H1 (cell line): ENCODE measurements at regions not wholly inside any gene's neighbourhood (a gene's known extent, or its start where the extent isn't known, plus 50 kb on each side); places are given as distances from the start of the nearest gene placed in this dataset.

Source experiments
- CTCF ChIA-PET: fragments of 300-600 bp; sonication (Branson Sonifier 250); formaldehyde crosslinking; loops from one replicate; lab custom pipeline; 2021; ENCODE audit not compliant: partially characterized antibody; lab: Charles Lee
- POLR2A ChIA-PET: fragments of 300-600 bp; sonication (Branson Sonifier 250); formaldehyde crosslinking; loops from one replicate; lab custom pipeline; 2021; ENCODE audit warnings: inconsistent platforms; ENCODE audit not compliant: partially characterized antibody; lab: Charles Lee
- DNase-seq, 2 experiments: peaks; one replicate each; pipeline versions ENCODE4 v3.0.0 to v3.0.0-alpha.2; 2010 to 2022; ENCODE audit warnings: low spot score in 2 of 2, low read depth in 1 of 2, mixed read lengths in 1 of 2
- FAIRE-seq: peaks from 2 replicates; lab custom pipeline; 2011; peaks lifted over from hg19 to GRCh38; lab: Jason Lieb, UNC
- H2AFZ ChIP-seq: 2 replicates; pipeline ENCODE4 v1.8.1; 2012; ENCODE audit warnings: low read length, inconsistent platforms
- H2AK5ac ChIP-seq: 2 replicates; pipeline ENCODE4 v1.6.1; 2013; ENCODE audit warnings: low read depth, low read length
- H2BK120ac ChIP-seq: replicated peaks from 2 replicates; pipeline ENCODE3; 2013; ENCODE audit warnings: low read depth, low read length, inconsistent platforms
- H2BK12ac ChIP-seq: 2 replicates; pipeline ENCODE4 v1.6.1; 2013; ENCODE audit warnings: low read depth, low read length
- H2BK15ac ChIP-seq: 2 replicates; pipeline ENCODE4 v1.6.1; 2013; ENCODE audit warnings: low read length
- H2BK20ac ChIP-seq: 2 replicates; pipeline ENCODE4 v1.6.1; 2013; ENCODE audit warnings: low read length
- H2BK5ac ChIP-seq: 2 replicates; pipeline ENCODE4 v1.6.1; 2013; ENCODE audit warnings: low read depth, low read length
- H3K14ac ChIP-seq: 2 replicates; pipeline ENCODE4 v1.6.1; 2013; ENCODE audit warnings: inconsistent platforms; ENCODE audit not compliant: insufficient read length
- H3K18ac ChIP-seq: 2 replicates; pipeline ENCODE4 v1.6.1; 2013; ENCODE audit warnings: low read length; ENCODE audit errors: extremely low read depth
- H3K23ac ChIP-seq: 2 replicates; pipeline ENCODE4 v1.6.1; 2013; ENCODE audit warnings: inconsistent platforms; ENCODE audit not compliant: insufficient read length
- H3K23me2 ChIP-seq: 2 replicates; pipeline ENCODE4 v1.6.1; 2013; ENCODE audit warnings: low read depth, low read length
- H3K27ac ChIP-seq: 2 replicates; pipeline ENCODE4 v1.6.1; 2011; ENCODE audit warnings: low read depth, low read length, inconsistent platforms
- H3K27me3 ChIP-seq, 4 experiments: replicated peaks in 1 of 4; 1 replicate in 1 of 4; 2 replicates in 3 of 4; pipeline versions ENCODE4 v1.6.1 to v1.8.1; 2011 to 2013; ENCODE audit warnings: low read length in 3 of 4, mild to moderate bottlenecking in 3 of 4, inconsistent platforms in 2 of 4, mixed read lengths in 2 of 4, moderate library complexity in 1 of 4; ENCODE audit not compliant: control insufficient read depth in 3 of 4, insufficient read depth in 3 of 4; ENCODE audit errors: extremely low read depth in 1 of 4
- H3K36me3 ChIP-seq, 4 experiments: 2 replicates each; pipeline versions ENCODE4 v1.6.1 to v1.8.1; 2011 to 2013; ENCODE audit warnings: mild to moderate bottlenecking in 4 of 4, low read length in 3 of 4, moderate library complexity in 2 of 4, control low read depth in 1 of 4, inconsistent platforms in 1 of 4; ENCODE audit not compliant: insufficient read depth in 4 of 4, control insufficient read depth in 2 of 4
- H3K4ac ChIP-seq: replicated peaks from 2 replicates; pipeline ENCODE3; 2013; ENCODE audit warnings: low read length, low read depth, mixed read lengths, inconsistent platforms; ENCODE audit not compliant: insufficient read length
- H3K4me1 ChIP-seq, 4 experiments: replicated peaks in 1 of 4; 1 replicate in 1 of 4; 2 replicates in 3 of 4; pipeline versions ENCODE4 v1.6.1 to v1.8.1; 2011 to 2013; ENCODE audit warnings: low read length in 3 of 4, inconsistent platforms in 2 of 4, mixed read lengths in 1 of 4; ENCODE audit not compliant: insufficient read depth in 4 of 4, control insufficient read depth in 3 of 4
- H3K4me2 ChIP-seq, 2 experiments: 2 replicates each; pipeline versions ENCODE4 v1.6.1 to v1.8.1; 2011 to 2013; ENCODE audit warnings: low read depth in 2 of 2, low read length in 2 of 2, control low read depth in 1 of 2, inconsistent platforms in 1 of 2, mild to moderate bottlenecking in 1 of 2; ENCODE audit not compliant: insufficient read depth in 1 of 2
- H3K4me3 ChIP-seq, 4 experiments: fragments of 200-600, 300-600 bp in 1 of 4; sonication (generic), shearing (Covaris generic), sonication (Bioruptor Twin) in 1 of 4; 2 replicates each; pipeline versions ENCODE4 v1.5.1 to v1.8.1; 2011 to 2016; ENCODE audit warnings: low read length in 4 of 4, low read depth in 3 of 4, control low read depth in 2 of 4, inconsistent platforms in 2 of 4, mild to moderate bottlenecking in 2 of 4, mixed read lengths in 1 of 4, moderate library complexity in 1 of 4; ENCODE audit not compliant: insufficient read depth in 2 of 4; ENCODE audit errors: extremely low read depth in 1 of 4
- H3K56ac ChIP-seq: replicated peaks from 2 replicates; pipeline ENCODE3; 2013; ENCODE audit warnings: low read depth, mild to moderate bottlenecking, mixed read lengths, low read length, inconsistent platforms; ENCODE audit not compliant: insufficient read length
- H3K79me1 ChIP-seq: 2 replicates; pipeline ENCODE4 v1.6.1; 2013; ENCODE audit warnings: low read depth, low read length, control low read depth
- H3K79me2 ChIP-seq, 2 experiments: 2 replicates each; pipeline versions ENCODE4 v1.6.1 to v1.8.1; 2012 to 2013; ENCODE audit warnings: low read length in 2 of 2, mild to moderate bottlenecking in 2 of 2, inconsistent platforms in 1 of 2; ENCODE audit not compliant: insufficient read depth in 2 of 2, control insufficient read depth in 1 of 2
- H3K9ac ChIP-seq, 4 experiments: replicated peaks in 1 of 4; 1 replicate in 1 of 4; 2 replicates in 3 of 4; pipeline versions ENCODE4 v1.6.1 to v1.8.1; 2011 to 2013; ENCODE audit warnings: low read depth in 3 of 4, low read length in 3 of 4, control low read depth in 2 of 4, mild to moderate bottlenecking in 2 of 4, moderate library complexity in 2 of 4, inconsistent platforms in 1 of 4; ENCODE audit errors: extremely low read depth in 1 of 4
- H3K9me3 ChIP-seq, 2 experiments: 2 replicates each; pipeline versions ENCODE4 v1.6.1 to v1.8.1; 2012 to 2013; ENCODE audit warnings: mild to moderate bottlenecking in 2 of 2, moderate library complexity in 2 of 2, control low read depth in 1 of 2, inconsistent platforms in 1 of 2, low read depth in 1 of 2, low read length in 1 of 2, mixed read lengths in 1 of 2; ENCODE audit not compliant: insufficient read depth in 2 of 2
- H4K20me1 ChIP-seq, 2 experiments: replicated peaks in 1 of 2; 2 replicates each; pipeline versions ENCODE3 to v1.8.1; 2011 to 2013; ENCODE audit warnings: inconsistent platforms in 2 of 2, low read length in 2 of 2, mild to moderate bottlenecking in 1 of 2; ENCODE audit not compliant: insufficient read depth in 2 of 2, control insufficient read depth in 1 of 2
- H4K5ac ChIP-seq: 2 replicates; pipeline ENCODE4 v1.6.1; 2013; ENCODE audit warnings: low read length, low read depth, mixed read lengths, inconsistent platforms; ENCODE audit not compliant: insufficient read length
- H4K8ac ChIP-seq: 2 replicates; pipeline ENCODE4 v1.8.0; 2013; ENCODE audit warnings: mild to moderate bottlenecking, moderate library complexity, low read length, inconsistent platforms; ENCODE audit not compliant: insufficient read depth; ENCODE audit errors: extremely low read depth
- H4K91ac ChIP-seq: replicated peaks from 2 replicates; pipeline ENCODE3; 2013; ENCODE audit warnings: low read length, mixed read lengths, inconsistent platforms; ENCODE audit not compliant: insufficient read length
- BRCA1 ChIP-seq: IDR thresholded peaks from 2 replicates; pipeline ENCODE4 v1.6.1; 2012; ENCODE audit warnings: low read depth, low read length, improper control_type of control experiment
- CTCF ChIP-seq, 3 experiments: IDR thresholded peaks; 1 replicate in 2 of 3; 2 replicates in 1 of 3; pipeline versions ENCODE4 v1.5.1 to v1.6.1; 2011; ENCODE audit warnings: low read length in 3 of 3, mild to moderate bottlenecking in 3 of 3, inconsistent platforms in 2 of 3, low read depth in 1 of 3, moderate library complexity in 1 of 3; ENCODE audit not compliant: insufficient read depth in 1 of 3; ENCODE audit errors: control extremely low read depth in 1 of 3
- GABPA ChIP-seq: IDR thresholded peaks from 2 replicates; pipeline ENCODE4 v1.6.1; 2011; ENCODE audit warnings: mild to moderate bottlenecking, low read length, moderate library complexity, borderline replicate concordance; ENCODE audit not compliant: insufficient read depth
- HDAC2 ChIP-seq, 2 experiments: fragments of 300-600 bp in 1 of 2; sonication (generic) in 1 of 2; IDR thresholded peaks; 2 replicates each; pipeline ENCODE4 v1.6.1; 2011 to 2012; ENCODE audit warnings: low read depth in 2 of 2, low read length in 2 of 2, mild to moderate bottlenecking in 2 of 2, moderate library complexity in 2 of 2, borderline replicate concordance in 1 of 2, inconsistent platforms in 1 of 2
- KDM1A ChIP-seq: fragments of 200-600, 300-600 bp; sonication (generic); IDR thresholded peaks from 2 replicates; pipeline ENCODE4 v1.7.1; 2016; ENCODE audit warnings: mild to moderate bottlenecking, low read length, borderline replicate concordance
- KDM4A ChIP-seq: IDR thresholded peaks from one replicate; pipeline ENCODE4 v1.7.1; 2012; ENCODE audit warnings: low read depth, mild to moderate bottlenecking, moderate library complexity, low read length, inconsistent platforms; ENCODE audit not compliant: severe bottlenecking
- KDM5A ChIP-seq: fragments of 200-600 bp; IDR thresholded peaks from 2 replicates; pipeline ENCODE4 v1.7.1; 2012; ENCODE audit warnings: mild to moderate bottlenecking, low read length, inconsistent platforms, mixed read lengths
- MAFK ChIP-seq: IDR thresholded peaks from 2 replicates; pipeline ENCODE4 v1.6.1; 2012; ENCODE audit warnings: low read depth, mild to moderate bottlenecking, improper control_type of control experiment, low read length
- MAX ChIP-seq: IDR thresholded peaks from 2 replicates; pipeline ENCODE4 v1.6.1; 2012; ENCODE audit warnings: inconsistent platforms
- SAP30 ChIP-seq: fragments of 300-600 bp; sonication (generic); IDR thresholded peaks from 2 replicates; pipeline ENCODE4 v1.7.1; 2012; ENCODE audit warnings: low read length, moderate library complexity, mild to moderate bottlenecking, inconsistent platforms; ENCODE audit not compliant: insufficient read depth, insufficient replicate concordance
- SP1 ChIP-seq: IDR thresholded peaks from 2 replicates; pipeline ENCODE4 v1.6.1; 2011; ENCODE audit warnings: low read depth, low read length
- WGBS, 2 experiments: shearing (Covaris generic) in 1 of 2; methylation state at CpG; one replicate each; pipeline versions ENCODE4 v1.1.6 to v1.1.7; 2013 to 2015; ENCODE audit warnings: low lambda C conversion rate in 2 of 2, mixed read lengths in 2 of 2, inconsistent platforms in 1 of 2, low coverage in 1 of 2, missing lambda C conversion rate in 1 of 2; ENCODE audit not compliant: insufficient replicate concordance in 2 of 2, insufficient coverage in 1 of 2, insufficient read length in 1 of 2; ENCODE audit errors: extremely low coverage in 1 of 2, missing lambda C conversion rate in 1 of 2; 5-methylcytosine and 5-hydroxymethylcytosine counted together

GRCh38 chr3:99477650-99478049 is 160.7 kb upstream of the COL8A1 start:
- Histone ChIP-seq H3K23me2 (no peaks in the 10 kb centered on the region), H3K4me3 (no peak overlapping the region), H3K36me3 (no peaks in the 10 kb centered on the region), H2AK5ac (no peak overlapping the region), H4K20me1 (no peaks in the 10 kb centered on the region), H3K27ac (no peak overlapping the region), H3K4me2 (no peak overlapping the region), H3K79me1 (no peaks in the 10 kb centered on the region), H2AFZ (no peak overlapping the region), H3K23ac (no peak overlapping the region), H4K5ac (no peak overlapping the region), H2BK120ac (no peak overlapping the region), H3K56ac (no peak overlapping the region), H4K8ac (no peak overlapping the region), H2BK20ac (no peak overlapping the region), H4K91ac (no peak overlapping the region), H3K14ac (no peak overlapping the region), H2BK12ac (no peak overlapping the region), H3K79me2 (no peaks in the 10 kb centered on the region), H3K27me3 (no peaks in the 10 kb centered on the region), H3K4ac (no peak overlapping the region), H3K4me1 (no peaks in the 10 kb centered on the region), H2BK15ac (no peak overlapping the region), H3K9ac (no peak overlapping the region), H3K18ac (no peak overlapping the region), H2BK5ac (no peak overlapping the region), H3K9me3 (0 out of 4 replicates have a peak, but pooled peaks cover 0 to 4% of the 10 kb centered on the region in 2 experiments)
- no peak for FAIRE-seq
- WGBS, 2 experiments, result 91% methylated on average over 1 of the region's 1 CpG; no CpG with 5 or more reads in 1 of the 2 experiments
- POLR2A ChIA-PET, result no interaction called here
- TF ChIP-seq SAP30, result no peak
- no peak for TF ChIP-seq BRCA1
- TF ChIP-seq HDAC2 (IDR thresholded peaks at IDR 0.05; ENCODE audit: borderline replicate concordance in 1 of 2, low read depth in 2 of 2, low read length in 2 of 2), result no peak
- no peak for TF ChIP-seq GABPA
- TF ChIP-seq MAX, result no peak
- no peak for TF ChIP-seq MAFK
- TF ChIP-seq KDM4A, result no peak
- no peak for TF ChIP-seq SP1
- no peak for TF ChIP-seq KDM1A
- TF ChIP-seq CTCF (IDR thresholded peaks at IDR 0.05; ENCODE audit: control extremely low read depth in 1 of 3, insufficient read depth in 1 of 3, low read depth in 1 of 3, low read length in 3 of 3), result no peak
- no peak for TF ChIP-seq KDM5A
- CTCF ChIA-PET, result no interaction called here
- DNase-seq, result no peak
